ENCODE measurements at regions not wholly inside any gene's neighbourhood (a gene's known extent, or its start where the extent isn't known, plus 50 kb on each side); places are given as distances from the start of the nearest gene placed in this dataset.

- H3K27ac ChIP-seq (ENCODE audit: low read depth, low read length), result no peak overlapping the region
- POLR2A ChIA-PET, result no interaction called here
- H3K27me3 ChIP-seq (ENCODE audit: control insufficient read depth, insufficient read depth, low read length), result no peaks in the 10 kb centered on the region
- no peak overlapping the region for H3K4me3 ChIP-seq (ENCODE audit: low read depth, low read length)
- H3K9me3 ChIP-seq (ENCODE audit: control insufficient read depth, insufficient read depth, low read length), result no peaks in the 10 kb centered on the region
- CTCF ChIA-PET, result no interaction called here
- DNase-seq (ENCODE audit: low read depth, low spot score), result no peak
- no peak for TF ChIP-seq CTCF (IDR thresholded peaks at IDR 0.05; ENCODE audit: low read depth, low read length)
Measured at GRCh38 chr16:51418258-51418657, 267.2 kb upstream of the SALL1 start.

GRCh38 chr16:51416926-51417325 lies 265.9 kb upstream of the SALL1 start:
- ChIA-PET CTCF (no interaction called here), POLR2A (no interaction called here)
- Histone ChIP-seq H3K27ac (ENCODE audit: low read depth, low read length) (no peak overlapping the region), H3K27me3 (ENCODE audit: control insufficient read depth, insufficient read depth, low read length) (no peaks in the 10 kb centered on the region), H3K4me3 (ENCODE audit: low read depth, low read length) (no peak overlapping the region), H3K9me3 (ENCODE audit: control insufficient read depth, insufficient read depth, low read length) (no peaks in the 10 kb centered on the region)
- peak; percentile 24 for DNase-seq (ENCODE audit: low read depth, low spot score)
- TF ChIP-seq CTCF (IDR thresholded peaks at IDR 0.05; ENCODE audit: low read depth, low read length), result no peak

GRCh38 chr16:51410125-51410524 lies 259.1 kb upstream of the SALL1 start:
- H3K4me3 ChIP-seq (ENCODE audit: low read depth, low read length), result no peak overlapping the region
- no peaks in the 10 kb centered on the region for H3K9me3 ChIP-seq (ENCODE audit: control insufficient read depth, insufficient read depth, low read length)
- no peak overlapping the region for H3K27ac ChIP-seq (ENCODE audit: low read depth, low read length)
- ChIA-PET POLR2A (no interaction called here), CTCF (no interaction called here)
- DNase-seq (ENCODE audit: low read depth, low spot score), result no peak
- no peaks in the 10 kb centered on the region for H3K27me3 ChIP-seq (ENCODE audit: control insufficient read depth, insufficient read depth, low read length)
- TF ChIP-seq CTCF (IDR thresholded peaks at IDR 0.05; ENCODE audit: low read depth, low read length), result no peak

- DNase-seq (ENCODE audit: low read depth, low spot score), result no peak
- no peak for TF ChIP-seq CTCF (IDR thresholded peaks at IDR 0.05; ENCODE audit: low read depth, low read length)
- ChIA-PET CTCF (no interaction called here), POLR2A (no interaction called here)
- Histone ChIP-seq H3K9me3 (ENCODE audit: control insufficient read depth, insufficient read depth, low read length) (no peaks in the 10 kb centered on the region), H3K27me3 (ENCODE audit: control insufficient read depth, insufficient read depth, low read length) (no peaks in the 10 kb centered on the region), H3K4me3 (ENCODE audit: low read depth, low read length) (no peak overlapping the region), H3K27ac (ENCODE audit: low read depth, low read length) (no peak overlapping the region)
Measured at GRCh38 chr16:51409001-51409675, 258.1 kb upstream of the SALL1 start.

- no peak for DNase-seq (ENCODE audit: low read depth, low spot score)
- H3K27me3 ChIP-seq (ENCODE audit: control insufficient read depth, insufficient read depth, low read length), result no peaks in the 10 kb centered on the region
- no peak overlapping the region for H3K27ac ChIP-seq (ENCODE audit: low read depth, low read length)
- H3K4me3 ChIP-seq (ENCODE audit: low read depth, low read length), result no peak overlapping the region
- POLR2A ChIA-PET, result no interaction called here
- H3K9me3 ChIP-seq (ENCODE audit: control insufficient read depth, insufficient read depth, low read length), result no peaks in the 10 kb centered on the region
- no peak for TF ChIP-seq CTCF (IDR thresholded peaks at IDR 0.05; ENCODE audit: low read depth, low read length)
- CTCF ChIA-PET, result no interaction called here
Measured at GRCh38 chr16:51408357-51408756, 257.3 kb upstream of the SALL1 start.
